ENCODE measurements at regions not wholly inside any gene's neighbourhood (a gene's known extent, or its start where the extent isn't known, plus 50 kb on each side); places are given as distances from the start of the nearest gene placed in this dataset.

DNA sequence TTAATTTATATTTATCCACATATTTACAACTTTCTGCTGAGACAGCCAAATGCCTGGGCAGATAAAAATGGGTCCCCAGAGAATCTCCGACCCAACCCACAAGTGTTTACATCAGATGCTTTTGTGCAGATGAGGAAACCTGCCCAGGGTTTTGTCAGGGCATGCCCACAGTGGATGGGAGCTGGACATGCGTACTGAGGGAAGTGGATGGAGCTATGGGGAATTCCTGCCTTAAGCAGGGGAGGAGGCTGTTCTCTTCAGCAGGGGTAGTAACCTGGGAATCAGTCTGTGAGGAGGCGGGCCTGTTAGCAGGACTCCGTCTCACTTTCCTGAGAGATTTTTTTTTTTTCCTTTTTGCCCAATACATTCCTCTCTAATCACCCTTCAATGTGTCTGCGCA, 122.9 kb downstream of the RFC3 start:
- H3K9me3 Mint-ChIP-seq (ENCODE audit: low read depth), result no peaks in the 10 kb centered on the region
- H3K4me3 Mint-ChIP-seq (ENCODE audit: unreplicated experiment), result no peak overlapping the region
- H3K27ac Mint-ChIP-seq (ENCODE audit: unreplicated experiment), result no peak overlapping the region
- H3K36me3 Mint-ChIP-seq (ENCODE audit: low read depth), result no peaks in the 10 kb centered on the region
- no peaks in the 10 kb centered on the region for H3K27me3 Mint-ChIP-seq (ENCODE audit: low read depth)
- TF ChIP-seq, protein P1, sequence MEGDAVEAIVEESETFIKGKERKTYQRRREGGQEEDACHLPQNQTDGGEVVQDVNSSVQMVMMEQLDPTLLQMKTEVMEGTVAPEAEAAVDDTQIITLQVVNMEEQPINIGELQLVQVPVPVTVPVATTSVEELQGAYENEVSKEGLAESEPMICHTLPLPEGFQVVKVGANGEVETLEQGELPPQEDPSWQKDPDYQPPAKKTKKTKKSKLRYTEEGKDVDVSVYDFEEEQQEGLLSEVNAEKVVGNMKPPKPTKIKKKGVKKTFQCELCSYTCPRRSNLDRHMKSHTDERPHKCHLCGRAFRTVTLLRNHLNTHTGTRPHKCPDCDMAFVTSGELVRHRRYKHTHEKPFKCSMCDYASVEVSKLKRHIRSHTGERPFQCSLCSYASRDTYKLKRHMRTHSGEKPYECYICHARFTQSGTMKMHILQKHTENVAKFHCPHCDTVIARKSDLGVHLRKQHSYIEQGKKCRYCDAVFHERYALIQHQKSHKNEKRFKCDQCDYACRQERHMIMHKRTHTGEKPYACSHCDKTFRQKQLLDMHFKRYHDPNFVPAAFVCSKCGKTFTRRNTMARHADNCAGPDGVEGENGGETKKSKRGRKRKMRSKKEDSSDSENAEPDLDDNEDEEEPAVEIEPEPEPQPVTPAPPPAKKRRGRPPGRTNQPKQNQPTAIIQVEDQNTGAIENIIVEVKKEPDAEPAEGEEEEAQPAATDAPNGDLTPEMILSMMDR (IDR thresholded peaks at IDR 0.05), result no peak
- H3K4me1 Mint-ChIP-seq (ENCODE audit: low read depth), result peaks cover 7% of the 10 kb centered on the region
- DNase-seq (ENCODE audit: low spot score), result no peak

DNA sequence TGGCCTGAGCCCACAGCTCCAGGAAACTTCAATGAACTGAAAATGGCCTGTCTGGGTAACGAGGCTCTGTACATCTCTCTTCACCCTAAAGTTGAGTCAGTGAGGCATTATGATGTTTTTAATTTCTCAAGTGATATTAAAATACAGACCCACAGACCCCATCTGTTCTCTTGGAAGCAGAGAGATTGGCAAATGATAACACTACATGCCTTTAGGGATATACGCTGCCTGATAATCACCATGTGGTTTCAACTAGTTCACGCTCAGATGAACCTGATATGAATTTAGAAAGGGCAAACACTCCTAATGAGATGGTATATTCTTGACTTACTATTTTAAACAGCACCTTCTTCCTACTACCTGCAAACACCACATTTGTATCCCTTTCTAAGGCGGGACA, 127.5 kb downstream of the RFC3 start:
- Mint-ChIP-seq H3K27ac (ENCODE audit: unreplicated experiment) (no peak overlapping the region), H3K9me3 (ENCODE audit: low read depth) (peaks cover 4% of the 10 kb centered on the region), H3K4me3 (ENCODE audit: unreplicated experiment) (no peak overlapping the region), H3K36me3 (ENCODE audit: low read depth) (no peaks in the 10 kb centered on the region), H3K4me1 (ENCODE audit: low read depth) (peaks cover 7% of the 10 kb centered on the region), H3K27me3 (ENCODE audit: low read depth) (no peaks in the 10 kb centered on the region)
- no peak for DNase-seq (ENCODE audit: low spot score)
- TF ChIP-seq, protein P1 (IDR thresholded peaks at IDR 0.05), result no peak

DNA sequence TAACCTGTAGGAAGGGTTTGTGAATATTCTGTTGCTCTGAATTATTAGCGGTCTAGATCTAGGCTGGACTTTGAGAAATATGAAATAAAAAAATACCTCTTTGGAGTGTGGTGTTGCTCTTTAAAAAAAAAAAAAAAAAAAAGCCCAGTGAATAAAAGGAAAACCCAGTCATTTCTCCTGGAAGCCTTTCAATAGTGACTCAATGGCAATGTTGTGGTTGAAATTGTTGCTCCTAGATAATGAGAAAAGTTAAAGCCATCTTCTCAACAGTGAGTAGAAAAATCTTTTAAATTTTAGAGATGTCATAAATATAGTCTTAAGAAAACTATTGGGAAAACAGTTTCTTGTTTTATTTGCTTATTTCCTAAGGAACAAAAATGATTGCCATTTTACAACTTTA, 135.3 kb downstream of the RFC3 start:
- Mint-ChIP-seq H3K4me1 (ENCODE audit: low read depth) (peaks cover 5% of the 10 kb centered on the region), H3K9me3 (ENCODE audit: low read depth) (no peaks in the 10 kb centered on the region), H3K36me3 (ENCODE audit: low read depth) (no peaks in the 10 kb centered on the region), H3K27me3 (ENCODE audit: low read depth) (no peaks in the 10 kb centered on the region), H3K27ac (ENCODE audit: unreplicated experiment) (no peak overlapping the region), H3K4me3 (ENCODE audit: unreplicated experiment) (no peak overlapping the region)
- TF ChIP-seq, protein P1 (IDR thresholded peaks at IDR 0.05), result no peak
- DNase-seq (ENCODE audit: low spot score), result no peak

DNA sequence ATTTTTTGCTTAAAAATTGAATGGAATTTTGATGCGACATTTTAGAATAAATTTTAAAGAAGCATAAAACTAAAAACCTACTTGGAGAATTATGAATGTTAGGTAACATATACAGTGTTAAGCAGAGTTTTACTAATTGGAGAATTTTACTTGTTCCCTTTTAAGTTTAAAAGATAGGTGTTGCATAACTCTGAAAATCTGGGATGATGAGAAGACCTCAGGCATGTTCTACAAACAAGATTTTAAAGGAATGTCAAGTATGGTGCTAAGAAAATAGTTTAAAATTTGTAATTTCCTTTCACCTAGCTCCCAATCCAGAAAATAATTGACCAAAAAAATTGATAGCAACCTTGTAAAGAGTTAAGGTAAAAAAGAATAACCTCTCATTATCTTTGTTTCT, 135.8 kb downstream of the RFC3 start:
- no peak for DNase-seq (ENCODE audit: low spot score)
- Mint-ChIP-seq H3K9me3 (ENCODE audit: low read depth) (no peaks in the 10 kb centered on the region), H3K4me1 (ENCODE audit: low read depth) (peaks cover 5% of the 10 kb centered on the region), H3K27ac (ENCODE audit: unreplicated experiment) (no peak overlapping the region), H3K27me3 (ENCODE audit: low read depth) (no peaks in the 10 kb centered on the region), H3K36me3 (ENCODE audit: low read depth) (no peaks in the 10 kb centered on the region), H3K4me3 (ENCODE audit: unreplicated experiment) (no peak overlapping the region)
- TF ChIP-seq, protein P1 (IDR thresholded peaks at IDR 0.05), result no peak

DNA sequence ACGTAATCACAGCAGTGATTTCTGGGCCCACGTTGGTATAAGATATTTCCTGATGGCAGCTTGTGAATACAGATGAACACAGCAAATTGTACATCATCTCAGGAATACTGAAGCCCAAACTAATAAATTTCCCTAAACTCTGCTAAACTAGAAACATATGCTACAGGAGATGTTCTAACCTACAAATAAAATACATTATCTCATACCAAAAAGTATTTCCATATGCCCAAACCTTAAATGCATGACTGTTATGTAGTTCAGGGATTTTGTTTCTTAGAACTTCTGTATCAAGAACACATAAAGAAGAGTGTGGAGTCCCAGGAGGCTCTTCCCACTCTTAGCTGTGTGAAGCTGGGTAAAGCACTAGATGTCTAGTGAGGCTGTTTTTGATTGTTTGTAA, 138.4 kb downstream of the RFC3 start:
- TF ChIP-seq, protein P1 (IDR thresholded peaks at IDR 0.05), result no peak
- no peak overlapping the region for H3K4me3 Mint-ChIP-seq (ENCODE audit: unreplicated experiment)
- H3K27me3 Mint-ChIP-seq (ENCODE audit: low read depth), result no peaks in the 10 kb centered on the region
- DNase-seq (ENCODE audit: low spot score), result no peak
- H3K36me3 Mint-ChIP-seq (ENCODE audit: low read depth), result no peaks in the 10 kb centered on the region
- no peak overlapping the region for H3K27ac Mint-ChIP-seq (ENCODE audit: unreplicated experiment)
- H3K4me1 Mint-ChIP-seq (ENCODE audit: low read depth), result peaks cover 5% of the 10 kb centered on the region
- no peaks in the 10 kb centered on the region for H3K9me3 Mint-ChIP-seq (ENCODE audit: low read depth)
